ENCODE measurements at regions not wholly inside any gene's neighbourhood (a gene's known extent, or its start where the extent isn't known, plus 50 kb on each side); places are given as distances from the start of the nearest gene placed in this dataset.

DNA sequence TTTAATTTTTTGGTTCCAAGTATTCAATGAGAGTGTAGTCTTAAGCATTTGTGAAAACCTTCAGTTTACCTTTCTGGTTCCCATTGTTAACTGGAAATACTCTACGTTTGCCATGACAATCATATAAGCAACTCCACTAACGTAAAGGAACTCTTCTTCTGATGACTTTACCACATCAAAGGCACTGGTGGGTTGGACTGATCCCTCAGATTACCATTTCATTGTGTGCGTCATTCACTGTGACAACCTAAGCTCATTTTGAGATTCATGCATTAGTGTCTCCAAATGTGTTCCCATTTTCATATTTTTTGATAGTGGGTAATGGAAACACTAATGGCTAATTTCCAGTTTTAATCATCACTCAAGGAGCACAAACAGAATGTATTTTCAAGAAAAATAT is 119.9 kb upstream of the COL1A2 start:
- TF ChIP-seq, protein P1, sequence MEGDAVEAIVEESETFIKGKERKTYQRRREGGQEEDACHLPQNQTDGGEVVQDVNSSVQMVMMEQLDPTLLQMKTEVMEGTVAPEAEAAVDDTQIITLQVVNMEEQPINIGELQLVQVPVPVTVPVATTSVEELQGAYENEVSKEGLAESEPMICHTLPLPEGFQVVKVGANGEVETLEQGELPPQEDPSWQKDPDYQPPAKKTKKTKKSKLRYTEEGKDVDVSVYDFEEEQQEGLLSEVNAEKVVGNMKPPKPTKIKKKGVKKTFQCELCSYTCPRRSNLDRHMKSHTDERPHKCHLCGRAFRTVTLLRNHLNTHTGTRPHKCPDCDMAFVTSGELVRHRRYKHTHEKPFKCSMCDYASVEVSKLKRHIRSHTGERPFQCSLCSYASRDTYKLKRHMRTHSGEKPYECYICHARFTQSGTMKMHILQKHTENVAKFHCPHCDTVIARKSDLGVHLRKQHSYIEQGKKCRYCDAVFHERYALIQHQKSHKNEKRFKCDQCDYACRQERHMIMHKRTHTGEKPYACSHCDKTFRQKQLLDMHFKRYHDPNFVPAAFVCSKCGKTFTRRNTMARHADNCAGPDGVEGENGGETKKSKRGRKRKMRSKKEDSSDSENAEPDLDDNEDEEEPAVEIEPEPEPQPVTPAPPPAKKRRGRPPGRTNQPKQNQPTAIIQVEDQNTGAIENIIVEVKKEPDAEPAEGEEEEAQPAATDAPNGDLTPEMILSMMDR (conservative IDR thresholded peaks at IDR 0.05; ENCODE audit: low read depth in 2 of 2): no peak
- TF ChIP-seq ETS1 (IDR thresholded peaks at IDR 0.05) (no peak), EZH2phosphoT487 (IDR thresholded peaks at IDR 0.05; ENCODE audit: unreplicated experiment) (no peak), REST (IDR thresholded peaks at IDR 0.05; ENCODE audit: unreplicated experiment) (no peak)
